ENCODE measurements at regions not wholly inside any gene's neighbourhood (a gene's known extent, or its start where the extent isn't known, plus 50 kb on each side); places are given as distances from the start of the nearest gene placed in this dataset.

DNA sequence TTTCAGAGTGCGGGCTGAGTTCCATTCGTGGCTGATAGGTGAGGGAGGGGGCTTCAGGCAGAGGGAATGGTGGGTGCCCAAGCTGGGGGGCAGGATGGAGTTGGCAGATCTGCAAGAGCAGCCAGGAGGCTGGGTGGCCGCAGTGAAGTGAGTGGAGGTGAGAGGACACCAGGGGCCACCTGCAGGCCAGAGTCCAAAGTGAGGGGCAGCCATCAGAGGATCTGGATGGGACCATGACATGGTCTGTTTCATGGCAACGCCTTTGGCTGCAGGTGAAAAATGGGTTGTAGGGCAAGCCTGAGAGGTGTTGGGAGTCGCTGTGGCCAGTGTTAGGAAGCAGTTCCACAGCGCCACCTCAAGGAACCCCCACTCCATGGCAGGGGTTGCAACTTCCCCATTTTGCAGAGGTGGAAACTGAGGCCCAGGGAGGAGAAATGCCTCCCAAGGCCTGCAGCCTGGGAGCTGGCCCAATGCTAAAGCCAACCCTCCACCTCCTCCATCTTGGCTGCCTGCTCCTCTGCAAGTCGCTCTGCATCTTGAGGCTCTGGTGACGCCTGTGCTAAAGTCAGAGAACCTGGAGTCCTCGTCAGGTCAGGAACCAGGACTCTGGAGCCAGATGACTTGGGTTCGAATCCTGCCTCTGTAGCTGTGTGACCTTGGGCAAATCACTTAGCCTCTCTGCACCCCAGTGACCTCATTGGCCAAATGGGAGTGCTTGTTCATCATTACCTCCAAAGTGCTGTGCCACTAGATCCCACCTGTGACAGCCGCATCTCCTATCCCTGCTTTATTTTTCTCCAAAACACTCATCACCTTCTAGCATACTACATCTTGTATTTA lies 153.8 kb downstream of the CEBPB start:
- DNase-seq, result peak in 1 of 2 experiments; percentile 3

DNA sequence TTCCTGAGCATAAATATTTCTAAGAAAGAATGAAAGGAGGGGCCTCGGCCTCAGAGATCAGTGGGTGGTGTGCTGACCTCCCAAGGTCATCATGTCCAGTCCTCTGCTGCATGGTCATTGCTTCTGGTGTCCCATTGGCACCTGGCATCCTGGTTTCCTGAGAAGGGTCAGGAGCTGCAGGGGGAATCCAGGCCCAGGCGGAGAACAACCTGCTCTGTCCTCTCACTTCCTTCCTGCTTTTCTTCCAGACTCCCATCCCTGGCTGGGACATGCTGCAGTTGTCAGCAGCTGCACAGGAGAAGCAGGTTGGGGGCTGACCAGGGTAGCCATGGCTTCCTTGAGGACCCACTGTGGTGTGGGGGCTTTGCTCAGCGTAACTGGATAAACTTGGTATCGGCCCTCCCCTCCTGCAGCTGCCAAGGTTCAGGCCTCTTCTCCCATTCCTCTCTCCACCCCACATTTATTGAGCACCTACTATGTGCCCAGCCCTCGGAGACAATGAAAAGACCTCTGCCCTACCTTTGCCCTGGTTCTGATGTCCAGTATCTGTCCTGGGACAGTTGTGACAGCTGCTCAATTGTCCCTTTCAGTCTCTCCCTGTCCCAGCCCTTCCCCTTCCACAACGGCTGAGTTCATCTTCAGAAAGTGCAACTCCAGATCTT lies 155.2 kb downstream of the CEBPB start:
- DNase-seq, result no peak

DNA sequence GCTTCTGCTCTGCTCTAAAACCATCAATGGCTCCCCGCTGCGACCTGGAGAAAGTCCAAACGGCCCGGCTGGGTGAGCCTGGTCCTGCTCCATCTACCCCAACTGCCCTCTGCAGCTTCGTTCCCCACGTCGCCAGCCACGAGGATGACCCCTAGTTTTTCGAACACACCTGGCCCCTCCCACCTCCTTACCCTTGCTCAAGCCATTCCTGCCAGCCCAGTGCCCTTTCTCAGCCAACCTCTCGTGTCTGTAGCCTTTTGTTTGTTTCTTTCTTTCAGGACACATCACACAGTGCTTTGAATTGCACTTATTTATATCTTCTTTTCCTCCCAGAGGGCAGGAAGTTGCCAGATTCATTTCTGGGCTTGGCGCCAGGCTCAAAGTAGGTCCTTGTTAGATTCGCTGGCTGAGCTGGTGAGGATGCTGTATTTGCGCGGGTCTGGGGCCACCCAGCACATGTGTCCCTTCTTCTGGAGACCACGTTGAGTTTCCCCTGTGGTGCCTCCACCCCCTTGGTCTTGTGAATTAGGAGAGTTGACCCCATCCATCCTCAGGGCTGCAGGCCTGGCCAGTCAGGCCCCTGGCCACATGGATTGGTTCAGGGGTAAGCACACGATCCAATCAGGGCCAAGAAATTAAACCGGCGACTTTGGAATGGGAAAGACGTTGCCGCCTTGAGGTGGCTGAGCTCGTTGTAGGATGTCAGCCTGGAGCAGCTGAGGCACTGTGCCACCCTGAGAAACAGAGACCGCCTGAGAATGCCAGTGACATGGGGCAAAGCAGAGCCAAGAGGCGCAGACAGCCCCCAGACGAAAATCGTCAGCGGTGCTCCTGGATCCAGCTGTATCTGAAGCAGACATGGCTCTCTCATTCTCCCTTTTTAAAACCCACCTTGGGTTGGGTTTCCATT lies 156.0 kb downstream of the CEBPB start:
- peak; percentile 67 to 74 for DNase-seq

DNA sequence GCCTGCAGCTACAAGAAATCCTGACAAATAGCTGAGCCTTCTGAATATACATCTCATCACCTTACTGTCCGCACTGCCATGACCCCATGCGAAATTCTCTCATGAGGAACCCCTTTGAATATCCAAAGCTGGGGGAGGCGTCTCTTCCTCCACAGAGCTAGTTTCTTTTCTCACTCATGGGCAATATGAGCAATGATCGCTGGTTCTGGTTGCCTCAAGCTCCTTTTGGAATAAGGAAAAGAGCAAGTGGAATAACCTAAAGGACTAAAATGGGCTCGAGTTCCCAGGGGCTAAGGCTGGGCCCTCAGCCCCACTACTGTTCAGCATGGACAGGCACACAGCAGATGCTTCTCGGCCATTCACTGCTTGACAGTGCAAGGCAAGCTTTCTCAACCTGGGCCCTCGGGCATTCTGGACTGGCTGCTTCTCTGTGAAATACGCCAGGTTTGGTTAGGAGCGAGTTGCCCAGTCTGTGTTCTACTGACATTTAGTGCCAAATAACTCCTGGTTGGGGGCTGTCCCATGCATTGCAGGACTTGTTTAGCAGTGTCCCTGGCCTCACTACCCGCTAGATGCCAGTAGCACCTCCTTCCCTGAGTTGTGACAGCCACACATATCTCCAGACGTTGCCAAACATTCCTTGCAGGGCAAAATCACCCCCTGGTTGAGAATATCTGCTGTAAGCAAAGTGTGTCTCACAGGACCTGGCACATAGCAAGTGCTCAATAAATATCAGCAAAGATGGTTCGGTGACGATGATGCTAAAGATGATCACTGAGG lies 156.8 kb downstream of the CEBPB start:
- no peak for DNase-seq

DNA sequence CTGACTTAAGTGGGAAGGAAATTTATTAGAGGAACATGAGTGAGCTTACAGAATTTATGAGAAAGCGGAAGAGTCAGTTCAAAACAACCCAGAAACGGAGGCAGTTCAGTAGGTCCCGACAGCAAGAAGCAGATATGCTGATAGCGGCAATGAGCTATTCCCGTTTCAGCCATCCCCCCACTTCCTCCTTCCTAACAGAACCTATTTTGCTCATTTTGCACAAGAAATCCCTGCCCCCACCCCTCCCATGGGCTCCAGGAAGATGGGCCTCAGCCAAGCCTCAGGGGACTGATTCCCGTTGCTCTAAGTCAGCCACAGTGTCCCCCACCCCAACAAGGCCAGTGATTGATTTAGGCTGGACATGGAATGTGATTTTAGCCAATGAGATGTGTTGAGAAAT lies 157.5 kb downstream of the CEBPB start:
- peak; percentile 93 to 95 for DNase-seq

DNA sequence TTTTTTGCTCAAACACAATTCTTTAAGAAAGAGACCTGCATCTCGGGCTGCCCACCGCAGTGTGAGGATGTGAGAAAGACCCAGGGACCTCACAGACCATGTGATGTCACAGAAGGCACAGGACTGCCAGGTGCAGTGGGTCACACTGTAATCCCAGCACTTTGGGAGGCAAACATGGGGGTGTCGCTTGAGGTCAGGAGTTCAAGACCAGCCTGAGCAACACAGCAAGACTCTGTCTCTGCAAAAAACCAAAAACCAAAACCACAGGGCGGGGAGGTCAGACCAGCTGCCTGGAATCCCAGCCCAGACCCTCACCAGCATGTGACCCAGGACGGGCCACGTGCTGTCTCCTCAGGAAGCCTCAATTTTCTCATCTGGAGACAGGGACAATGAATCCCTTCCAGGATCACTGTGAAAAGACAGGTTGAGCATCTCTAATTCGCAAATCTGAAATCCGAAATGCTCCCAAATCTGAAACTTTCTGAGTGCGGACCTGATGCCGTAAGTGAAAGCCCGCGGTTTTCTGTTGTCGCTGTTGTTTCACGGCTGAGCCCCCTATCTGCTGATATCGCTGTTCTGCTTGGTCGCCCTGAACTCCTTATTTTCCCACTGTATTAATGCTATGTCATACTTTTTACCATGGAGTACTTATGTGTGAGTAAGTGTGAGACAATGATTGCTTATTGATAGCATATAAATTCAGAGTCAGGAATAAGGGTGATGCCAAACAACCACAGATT lies 159.5 kb upstream of the PTPN1 start:
- DNase-seq, result no peak

DNA sequence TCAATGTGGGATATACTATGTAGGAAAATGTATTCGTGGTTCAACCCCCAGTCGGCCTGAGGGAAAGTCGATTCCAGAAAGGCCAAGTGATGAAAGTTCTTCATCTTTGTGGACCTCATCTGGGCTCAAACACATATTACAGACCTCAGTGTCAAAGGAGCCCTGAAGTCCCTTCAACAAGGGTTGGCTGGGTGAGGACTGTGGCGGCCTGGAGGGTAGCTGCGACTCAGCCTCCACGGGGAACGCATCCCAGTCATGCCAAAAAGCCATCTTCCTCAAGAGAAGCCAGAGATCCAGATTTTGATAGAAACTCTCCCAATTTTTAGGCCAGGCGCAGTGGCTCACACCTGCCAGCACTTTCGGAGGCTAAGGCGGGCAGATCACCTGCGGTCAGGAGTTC lies 158.6 kb upstream of the PTPN1 start:
- DNase-seq, result no peak

DNA sequence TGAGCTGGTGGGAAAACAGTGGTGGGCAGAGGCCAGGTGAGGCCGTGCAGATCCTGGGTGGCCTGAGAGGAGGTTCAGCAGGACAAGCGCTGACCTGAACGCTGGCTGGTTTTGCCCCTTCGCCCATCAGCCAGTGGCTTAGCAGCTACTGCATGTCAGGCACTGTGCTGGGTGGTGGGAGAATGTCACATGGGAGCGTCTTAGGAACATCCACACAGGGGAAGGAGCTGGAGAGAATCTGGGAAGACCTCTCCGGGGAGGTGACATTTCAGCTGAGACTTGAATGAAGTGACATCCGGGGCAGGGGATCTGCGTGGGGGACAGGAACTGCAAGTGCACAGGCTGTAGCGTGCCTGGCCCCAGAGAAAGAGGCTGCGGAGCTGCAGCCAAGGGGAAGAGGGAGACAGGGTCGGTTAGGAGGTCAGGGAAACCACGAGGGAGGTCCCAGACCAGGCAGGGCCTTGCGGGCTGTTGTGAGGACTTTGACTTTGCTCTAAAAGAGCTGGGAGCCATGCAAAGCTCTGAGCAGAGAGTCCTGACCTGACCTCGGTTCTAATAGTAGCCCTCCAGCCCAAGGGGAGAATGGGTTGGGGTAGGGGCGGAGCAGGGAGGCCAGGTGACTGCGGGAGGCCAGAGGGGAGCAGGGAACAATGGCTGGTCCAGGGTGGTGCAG lies 156.8 kb upstream of the PTPN1 start:
- DNase-seq, result peak; percentile 52 to 68

DNA sequence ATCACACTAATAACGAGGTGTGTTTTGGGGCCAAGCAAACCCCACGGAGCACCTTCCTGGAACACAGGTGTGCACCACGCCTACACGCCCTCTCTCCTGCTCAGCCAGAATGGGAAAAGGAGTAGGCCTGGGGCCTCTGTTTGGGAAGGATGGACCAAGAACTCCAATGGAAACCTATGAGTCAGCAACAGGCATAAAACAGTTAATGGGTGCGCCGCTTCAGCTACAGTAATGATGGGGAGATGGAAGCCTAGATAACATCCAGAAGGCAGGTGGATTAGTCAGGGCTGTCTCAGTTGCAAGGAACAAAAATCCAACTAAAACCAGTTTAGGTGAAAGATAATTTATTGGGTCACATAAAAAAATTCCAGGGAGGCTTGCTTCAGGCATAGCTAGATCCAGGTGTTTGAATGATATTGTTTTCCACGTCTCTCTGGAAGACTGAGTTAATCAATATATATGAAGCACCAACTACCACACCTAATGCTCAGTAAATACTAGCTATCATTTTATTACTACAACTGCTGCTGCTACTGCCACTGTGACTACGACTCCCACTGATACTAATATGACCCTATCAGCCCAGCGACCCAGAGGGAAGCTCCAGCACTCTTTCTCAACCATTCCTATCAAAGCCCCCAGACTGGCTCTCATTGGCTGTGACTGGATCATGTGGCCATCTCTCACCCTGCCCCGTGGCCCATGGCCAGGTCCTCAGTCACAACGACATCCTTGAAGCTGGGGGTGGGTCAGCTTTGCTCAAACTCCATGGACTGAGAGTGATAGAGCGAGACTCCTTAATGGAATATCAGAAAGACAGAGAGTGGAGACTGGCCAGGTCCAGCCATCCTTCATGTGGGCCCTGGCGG lies 155.2 kb upstream of the PTPN1 start:
- no peak for DNase-seq

DNA sequence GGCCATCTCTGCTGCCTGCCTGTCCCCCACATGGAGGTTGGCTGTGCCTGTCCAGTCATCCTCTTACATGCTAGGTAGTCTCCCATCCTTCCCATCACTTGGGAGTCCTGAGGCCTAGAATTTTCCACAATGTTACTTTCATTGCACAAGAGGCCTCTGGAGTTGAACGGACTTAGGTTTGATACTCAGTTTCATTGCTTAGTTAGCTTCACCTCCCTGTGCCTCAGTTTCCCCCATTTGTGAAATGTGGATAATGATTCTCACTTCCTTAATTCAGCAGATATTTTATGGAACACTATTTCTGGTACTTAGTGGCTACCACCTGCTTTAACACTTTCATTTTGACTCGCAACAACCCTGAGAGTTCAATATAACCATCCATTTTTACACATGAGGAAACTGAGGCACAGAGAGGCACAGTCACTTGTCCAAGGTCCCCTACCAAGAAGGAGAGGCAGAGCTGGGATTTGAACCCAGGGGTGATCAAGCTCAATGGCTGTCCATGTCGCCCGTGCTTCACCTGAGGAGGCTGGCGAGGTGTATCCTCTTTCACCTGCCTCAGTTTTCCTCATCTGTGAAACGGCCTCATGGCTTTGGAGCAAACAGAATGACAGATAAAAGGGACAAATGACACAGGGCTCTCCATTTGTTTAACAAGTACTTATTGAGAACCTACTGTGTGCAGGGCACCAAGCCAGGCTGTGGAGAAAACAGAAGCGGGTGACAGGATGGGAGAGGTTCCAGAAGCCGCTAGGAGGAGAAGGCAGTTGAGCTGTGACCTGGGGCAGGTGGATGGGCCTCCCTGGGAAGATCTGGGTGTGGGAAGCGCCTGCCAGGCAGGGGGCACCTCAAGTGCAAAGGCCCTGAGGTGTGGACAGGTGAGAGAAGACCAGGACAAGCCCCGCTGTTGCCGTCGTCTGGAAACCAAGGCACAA lies 154.3 kb upstream of the PTPN1 start:
- no peak for DNase-seq

DNA sequence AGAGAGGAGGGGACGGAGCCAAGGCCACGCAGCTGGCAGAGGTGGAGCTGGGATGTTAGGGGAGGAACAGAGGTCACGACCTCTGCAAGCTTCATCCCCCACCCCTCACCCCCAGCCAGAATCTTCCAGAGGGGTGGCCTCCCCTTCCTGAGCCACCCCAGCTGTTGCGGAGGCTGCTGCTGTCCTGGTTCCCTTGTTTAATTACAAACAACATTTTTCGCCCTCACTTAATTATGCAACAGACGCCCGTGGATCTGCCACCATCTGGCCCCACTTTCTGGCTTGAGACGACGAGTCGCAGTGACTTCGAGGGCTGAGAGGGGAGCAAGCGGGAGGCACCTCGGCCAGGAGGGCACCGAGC lies 153.7 kb upstream of the PTPN1 start:
- no peak for DNase-seq

DNA sequence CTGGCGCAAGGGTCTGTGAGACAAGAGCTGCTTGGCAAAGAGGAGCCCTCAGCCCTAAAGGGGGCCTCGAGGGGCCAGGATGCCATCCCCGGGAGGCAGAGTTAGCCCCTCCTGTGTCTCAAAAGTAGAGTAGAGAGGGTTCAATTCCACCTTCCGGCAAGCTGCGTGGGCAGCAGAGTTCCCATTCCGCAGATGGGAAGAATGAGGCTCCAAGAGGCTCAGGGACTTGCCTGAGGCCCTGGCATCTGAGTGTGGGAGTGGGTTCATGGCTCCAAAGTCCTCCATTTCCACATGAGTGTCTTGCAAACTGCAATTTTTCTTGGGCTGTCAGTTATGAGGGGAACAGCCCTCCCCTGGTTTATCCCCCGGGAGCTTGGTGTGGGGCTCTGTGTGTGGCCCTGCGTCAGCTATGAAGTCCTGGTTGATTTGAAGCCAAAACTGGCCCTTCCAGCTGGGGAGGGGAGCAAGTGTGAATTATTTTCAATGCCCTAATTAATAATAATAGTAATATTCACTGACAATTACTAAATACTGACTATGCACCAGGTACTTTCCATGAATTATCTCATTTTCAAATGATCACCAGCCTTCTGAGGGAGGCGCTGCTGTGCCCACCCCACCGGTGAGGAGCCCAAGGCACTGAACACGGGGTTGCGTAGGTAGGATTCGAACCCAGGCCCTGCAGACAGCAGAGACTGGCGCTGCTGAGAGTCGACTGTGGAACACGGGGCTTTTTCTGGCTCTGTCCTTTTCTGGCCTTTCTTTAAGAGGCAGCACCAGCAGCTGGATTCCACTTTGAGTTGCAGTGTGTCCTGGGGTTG lies 153.0 kb upstream of the PTPN1 start:
- DNase-seq, result no peak

DNA sequence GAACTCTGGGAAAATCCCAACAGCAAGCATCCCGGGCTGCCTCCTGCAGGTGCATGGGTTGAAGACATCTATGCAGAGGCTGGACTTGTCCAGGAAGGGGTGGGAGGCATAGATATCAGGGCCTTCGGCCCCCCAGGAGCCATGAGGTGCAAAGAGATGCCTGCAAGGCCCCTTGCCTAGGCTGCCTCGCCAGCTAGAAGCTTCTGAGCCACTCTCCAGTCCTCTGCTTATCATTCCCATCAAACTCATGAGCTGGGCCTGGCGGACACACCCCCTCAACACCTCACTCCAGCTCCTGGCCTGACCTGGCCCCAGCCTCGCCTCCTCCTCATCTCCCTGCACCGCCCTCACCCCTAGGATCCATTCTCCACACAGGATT lies 152.4 kb upstream of the PTPN1 start:
- DNase-seq, result no peak

DNA sequence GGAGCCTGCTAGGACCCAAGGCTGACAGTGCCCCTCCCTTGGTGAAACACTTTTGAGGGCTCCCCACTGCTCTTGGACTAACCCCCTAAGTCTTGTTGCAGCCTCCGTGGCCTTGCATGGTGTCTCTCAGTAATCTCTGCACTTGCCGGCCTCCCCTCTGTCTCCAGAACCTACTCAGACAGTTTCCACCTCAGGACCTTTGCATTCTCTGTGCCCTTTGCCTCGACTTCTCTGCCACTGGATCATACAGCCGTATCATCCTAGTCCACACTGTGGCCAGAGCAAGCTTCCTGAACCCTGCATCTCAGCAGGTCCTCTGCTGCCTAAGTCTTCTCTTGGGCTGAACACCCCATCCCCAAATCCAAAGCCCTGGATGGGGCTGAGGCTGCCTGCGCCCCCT lies 152.0 kb upstream of the PTPN1 start:
- DNase-seq, result no peak

DNA sequence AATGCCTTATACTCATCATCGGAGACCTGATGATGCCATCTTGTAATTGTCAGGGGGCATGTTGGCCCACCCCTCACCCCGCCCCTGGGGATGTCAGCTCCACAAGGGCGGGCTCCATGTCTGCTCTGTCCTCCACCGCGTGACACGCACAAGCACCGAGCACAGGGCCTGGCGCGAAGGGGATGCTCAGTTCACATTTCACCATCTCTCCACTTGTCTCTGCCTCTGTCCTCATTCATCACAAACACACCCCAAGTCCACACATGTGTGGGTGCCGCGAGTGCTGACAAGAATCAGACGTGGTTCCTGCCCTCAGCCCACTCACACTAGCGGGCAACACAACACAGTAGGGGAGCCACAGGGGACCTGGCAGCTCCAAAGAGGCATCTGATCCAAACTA lies 151.2 kb upstream of the PTPN1 start:
- DNase-seq, result no peak

DNA sequence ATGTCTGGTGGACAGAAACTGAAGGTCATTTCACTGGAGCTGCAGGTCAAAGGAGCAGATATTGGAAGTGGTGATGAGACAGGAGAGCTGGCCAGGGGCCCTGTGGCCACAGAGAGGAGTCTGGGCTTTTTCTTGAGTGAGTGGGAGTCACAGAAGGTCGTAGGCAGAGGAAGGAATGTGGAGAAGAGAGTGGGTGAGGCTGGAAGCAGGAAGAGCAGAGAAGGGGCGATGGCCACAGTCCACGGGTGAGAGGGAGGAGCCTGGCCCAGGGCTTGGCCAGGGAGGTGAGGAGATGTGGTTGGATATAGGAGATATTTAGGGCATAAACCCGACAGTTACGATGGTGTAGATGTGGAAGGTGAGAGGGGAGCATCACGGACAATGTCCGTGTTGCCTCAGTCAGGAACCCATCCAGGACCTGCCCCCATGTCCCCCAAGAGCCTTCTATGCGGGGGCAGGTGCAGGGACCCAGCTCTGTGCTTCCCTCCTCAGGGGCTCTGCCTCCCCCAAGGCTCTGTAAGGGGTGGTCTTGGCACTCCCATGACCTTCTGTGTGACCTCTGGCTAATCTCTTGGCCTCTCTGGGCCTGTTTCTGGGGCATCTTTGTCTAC lies 150.5 kb upstream of the PTPN1 start:
- no peak for DNase-seq

DNA sequence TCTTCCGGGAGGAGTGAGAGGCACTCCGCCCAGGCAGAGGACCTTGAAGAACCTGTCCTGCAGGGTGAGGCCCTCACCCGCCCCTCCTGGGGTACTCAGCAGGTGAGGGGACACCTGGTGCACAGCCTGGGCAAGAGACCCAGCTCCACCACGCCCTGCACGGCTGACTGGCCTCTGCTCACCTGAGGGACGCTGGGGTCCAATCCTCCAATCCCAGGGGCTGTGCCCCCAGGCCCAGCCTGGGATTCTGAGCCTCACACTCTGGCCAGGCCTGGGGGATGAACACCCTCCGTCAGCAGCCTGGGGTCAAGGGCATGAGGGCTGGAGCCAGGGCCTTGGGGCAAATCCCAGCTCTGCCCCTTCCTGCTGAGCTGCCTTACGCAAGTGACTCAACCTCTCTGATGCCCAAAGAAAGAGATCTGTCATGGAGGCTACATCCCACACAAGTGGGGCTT lies 149.9 kb upstream of the PTPN1 start:
- no peak for DNase-seq

DNA sequence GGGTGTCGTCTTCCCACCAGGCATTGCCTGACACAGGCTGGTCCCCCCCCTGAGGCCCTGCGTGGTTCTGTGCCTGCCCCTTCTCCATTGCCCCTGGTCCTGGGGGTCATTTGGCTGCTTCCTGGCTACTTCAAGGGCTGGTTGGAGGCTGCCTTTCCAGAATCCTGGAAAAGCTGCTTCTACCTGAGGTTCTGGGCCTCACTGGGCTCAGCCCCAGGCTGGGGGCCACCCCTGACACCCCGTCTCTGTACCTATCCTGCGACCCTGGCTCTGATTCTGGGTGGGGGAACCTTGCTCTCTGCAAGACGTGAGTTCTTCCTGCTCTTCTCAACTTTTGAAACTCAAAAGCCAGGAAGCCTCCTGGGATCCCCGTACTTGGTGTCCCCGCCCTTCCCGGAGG lies 149.3 kb upstream of the PTPN1 start:
- no peak for DNase-seq
